GM12891 (cell line): ENCODE measurements at regions not wholly inside any gene's neighbourhood (a gene's known extent, or its start where the extent isn't known, plus 50 kb on each side); places are given as distances from the start of the nearest gene placed in this dataset.

ENCODE experiments used
- POLR2A ChIP-seq: IDR thresholded peaks from 2 replicates; pipeline ENCODE4 v1.6.1; 2011; ENCODE audit warnings: low read depth, low read length, control low read depth
- POLR2AphosphoS5 ChIP-seq: IDR thresholded peaks from 2 replicates; pipeline ENCODE4 v1.6.1; 2011; ENCODE audit warnings: low read depth, low read length, control low read depth
- TAF1 ChIP-seq: IDR thresholded peaks from 2 replicates; pipeline ENCODE4 v1.6.1; 2011; ENCODE audit warnings: low read depth, low read length, control low read depth

DNA sequence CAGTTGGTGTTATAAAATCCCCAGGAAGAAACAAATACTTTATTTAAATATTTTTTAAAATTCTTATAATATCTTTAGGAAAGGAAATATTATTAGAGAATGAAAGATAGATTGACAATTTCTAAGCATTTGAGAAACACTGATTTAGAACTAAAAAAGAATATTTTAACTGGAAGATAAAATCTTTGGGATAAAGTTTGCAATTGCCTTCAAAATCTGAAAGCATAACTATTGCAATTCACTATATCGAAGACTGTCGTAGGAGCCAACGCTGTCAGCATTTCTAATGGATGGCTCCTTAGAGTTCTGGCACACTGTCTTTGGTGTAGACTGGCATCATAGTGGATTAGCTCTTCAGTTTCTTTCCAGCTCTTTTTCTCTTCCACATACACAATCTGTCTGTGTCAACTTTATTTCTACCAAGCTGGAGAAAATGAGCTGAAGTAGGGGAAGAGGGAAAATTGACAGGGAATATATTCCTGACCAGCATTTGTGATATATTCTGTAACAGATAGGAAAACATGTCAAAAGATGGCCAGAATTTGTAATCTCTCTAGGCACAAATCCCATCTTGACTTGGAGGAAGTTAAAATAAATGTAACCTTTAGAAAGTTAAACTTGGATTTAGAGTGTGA, 1561.4 kb downstream of the MAT2B start:
- TF ChIP-seq POLR2A (no peak), POLR2AphosphoS5 (no peak), TAF1 (no peak)
